Thyroid gland (tissue), 4 donors: ENCODE measurements at regions not wholly inside any gene's neighbourhood (a gene's known extent, or its start where the extent isn't known, plus 50 kb on each side); places are given as distances from the start of the nearest gene placed in this dataset.

ENCODE experiments used
- POLR2A ChIP-seq, 2 donors: fragments of 450-650 bp; IDR thresholded peaks; one replicate each; pipeline ENCODE4 v1.6.1; 2017; ENCODE audit warnings: antibody characterized with exemption in 2 of 2, mild to moderate bottlenecking in 2 of 2, moderate library complexity in 1 of 2
- TF ChIP-seq, protein P1 (sequence below), 6 experiments: fragments of 200-600 bp in 3 of 6; fragments of 450-650 bp in 3 of 6; sonication (generic) in 3 of 6; IDR thresholded peaks; one replicate each; pipeline ENCODE4 v1.5.1; 2016 to 2019; ENCODE audit warnings: antibody characterized with exemption in 6 of 6, mild to moderate bottlenecking in 2 of 6, inconsistent platforms in 1 of 6, moderate library complexity in 1 of 6

DNA sequence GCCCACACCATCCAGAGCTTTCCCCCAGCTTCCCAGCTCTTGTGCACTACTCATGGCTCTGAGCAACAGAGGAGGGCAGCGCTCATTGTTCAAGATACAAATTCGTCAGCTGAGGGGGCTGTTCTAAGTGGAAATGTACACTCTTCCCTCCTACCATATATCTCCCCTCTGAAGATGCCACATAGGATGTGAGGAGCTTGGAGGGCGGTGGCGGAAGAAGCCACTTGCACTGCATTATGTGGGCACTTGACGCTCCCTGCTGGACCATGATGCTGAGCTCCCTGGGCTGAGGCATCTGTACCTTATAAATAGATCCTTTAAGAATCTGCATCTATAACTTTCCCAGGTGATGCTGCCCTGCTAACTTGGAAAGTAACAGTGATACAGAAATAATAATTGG, 477.6 kb upstream of the DEPDC1 start:
- TF ChIP-seq, protein P1, sequence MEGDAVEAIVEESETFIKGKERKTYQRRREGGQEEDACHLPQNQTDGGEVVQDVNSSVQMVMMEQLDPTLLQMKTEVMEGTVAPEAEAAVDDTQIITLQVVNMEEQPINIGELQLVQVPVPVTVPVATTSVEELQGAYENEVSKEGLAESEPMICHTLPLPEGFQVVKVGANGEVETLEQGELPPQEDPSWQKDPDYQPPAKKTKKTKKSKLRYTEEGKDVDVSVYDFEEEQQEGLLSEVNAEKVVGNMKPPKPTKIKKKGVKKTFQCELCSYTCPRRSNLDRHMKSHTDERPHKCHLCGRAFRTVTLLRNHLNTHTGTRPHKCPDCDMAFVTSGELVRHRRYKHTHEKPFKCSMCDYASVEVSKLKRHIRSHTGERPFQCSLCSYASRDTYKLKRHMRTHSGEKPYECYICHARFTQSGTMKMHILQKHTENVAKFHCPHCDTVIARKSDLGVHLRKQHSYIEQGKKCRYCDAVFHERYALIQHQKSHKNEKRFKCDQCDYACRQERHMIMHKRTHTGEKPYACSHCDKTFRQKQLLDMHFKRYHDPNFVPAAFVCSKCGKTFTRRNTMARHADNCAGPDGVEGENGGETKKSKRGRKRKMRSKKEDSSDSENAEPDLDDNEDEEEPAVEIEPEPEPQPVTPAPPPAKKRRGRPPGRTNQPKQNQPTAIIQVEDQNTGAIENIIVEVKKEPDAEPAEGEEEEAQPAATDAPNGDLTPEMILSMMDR (IDR thresholded peaks at IDR 0.05): no peak
- no peak for TF ChIP-seq POLR2A (IDR thresholded peaks at IDR 0.05)
